Endodermal cell (in vitro differentiated cells): ENCODE measurements at regions not wholly inside any gene's neighbourhood (a gene's known extent, or its start where the extent isn't known, plus 50 kb on each side); places are given as distances from the start of the nearest gene placed in this dataset.
"Not testable (repeated sequence)": the region's sequence is repeated elsewhere in the genome, so short reads cannot be mapped to it uniquely, and the experiment has no call there.

Source experiments
- DNase-seq: peaks from one replicate; pipeline ENCODE4 v3.0.0-alpha.2; 2017
- H3K27ac ChIP-seq: 2 replicates; pipeline ENCODE4 v1.5.1; 2013; ENCODE audit warnings: mild to moderate bottlenecking, low read depth, low read length, moderate library complexity
- H3K27me3 ChIP-seq: 2 replicates; pipeline ENCODE4 v1.6.1; 2013; ENCODE audit warnings: mild to moderate bottlenecking, low read length, moderate library complexity; ENCODE audit not compliant: insufficient read depth, control insufficient read depth, poor library complexity, severe bottlenecking
- H3K36me3 ChIP-seq: 2 replicates; pipeline ENCODE4 v1.7.0; 2013; ENCODE audit warnings: mild to moderate bottlenecking, low read length, moderate library complexity; ENCODE audit not compliant: control insufficient read depth, insufficient read depth
- H3K4me1 ChIP-seq: one replicate; pipeline ENCODE4 v1.7.0; 2013; ENCODE audit warnings: low read length; ENCODE audit not compliant: control insufficient read depth, insufficient read depth
- H3K4me3 ChIP-seq: 2 replicates; pipeline ENCODE4 v1.5.1; 2013; ENCODE audit warnings: mild to moderate bottlenecking, low read length, moderate library complexity
- H3K9ac ChIP-seq: 2 replicates; pipeline ENCODE4 v1.6.1; 2013; ENCODE audit warnings: mild to moderate bottlenecking, low read length, moderate library complexity; ENCODE audit not compliant: poor library complexity, severe bottlenecking; ENCODE audit errors: extremely low read depth
- H3K9me3 ChIP-seq: 2 replicates; pipeline ENCODE4 v1.6.1; 2013; ENCODE audit warnings: mild to moderate bottlenecking, low read length, moderate library complexity; ENCODE audit not compliant: control insufficient read depth
- H3K27ac Mint-ChIP-seq: 2 replicates; pipeline ENCODE4 v1.8.0; 2020; ENCODE audit warnings: mixed read lengths
- H3K27me3 Mint-ChIP-seq: 2 replicates; pipeline ENCODE4 v1.8.0; 2021; ENCODE audit warnings: mild to moderate bottlenecking, mixed read lengths; ENCODE audit not compliant: insufficient read depth
- H3K36me3 Mint-ChIP-seq: 2 replicates; pipeline ENCODE4 v1.8.0; 2020; ENCODE audit warnings: low read depth, mixed read lengths
- H3K4me1 Mint-ChIP-seq: 2 replicates; pipeline ENCODE4 v1.8.0; 2020; ENCODE audit warnings: mixed read lengths
- H3K4me3 Mint-ChIP-seq: 2 replicates; pipeline ENCODE4 v1.8.0; 2020; ENCODE audit warnings: mild to moderate bottlenecking, moderate library complexity, mixed read lengths
- H3K9me3 Mint-ChIP-seq: 2 replicates; pipeline ENCODE4 v1.8.0; 2020; ENCODE audit warnings: mild to moderate bottlenecking, mixed read lengths
- CTCF ChIP-seq: fragments of 200-600 bp; sonication (generic); conservative IDR thresholded peaks from 2 replicates; pipeline ENCODE4 v1.5.0; 2021; ENCODE audit warnings: antibody characterized with exemption, mild to moderate bottlenecking
- WGBS, 2 experiments: methylation state at CpG; one replicate each; pipeline versions ENCODE4 v1.1.5 to v1.1.7; 2013; ENCODE audit warnings: missing lambda C conversion rate in 2 of 2, mixed read lengths in 1 of 2; ENCODE audit not compliant: insufficient coverage in 1 of 2, insufficient read length in 1 of 2; 5-methylcytosine and 5-hydroxymethylcytosine counted together

- no peaks in the 10 kb centered on the region for H3K36me3 Mint-ChIP-seq
- H3K27ac Mint-ChIP-seq, result no peak overlapping the region
- peaks cover 36% of the 10 kb centered on the region for H3K9me3 Mint-ChIP-seq
- H3K27me3 ChIP-seq, result no peaks in the 10 kb centered on the region
- H3K9me3 ChIP-seq, result peaks cover 17% of the 10 kb centered on the region
- WGBS, 2 experiments, result 53 to 61% methylated on average over 6 to 8 of the region's 8 CpGs
- H3K4me3 ChIP-seq, result no peak overlapping the region
- H3K4me3 Mint-ChIP-seq, result no peak overlapping the region
- no peaks in the 10 kb centered on the region for H3K4me1 ChIP-seq
- H3K4me1 Mint-ChIP-seq, result no peaks in the 10 kb centered on the region
- no peak for TF ChIP-seq CTCF
- no peaks in the 10 kb centered on the region for H3K36me3 ChIP-seq
- H3K9ac ChIP-seq, result no peak overlapping the region
- no peak for DNase-seq
- H3K27ac ChIP-seq, result no peak overlapping the region
- no peaks in the 10 kb centered on the region for H3K27me3 Mint-ChIP-seq
Observed at GRCh38 chr17:22123536-22124281, 431.4 kb downstream of the KCNJ18 start.

- no peaks in the 10 kb centered on the region for H3K4me1 Mint-ChIP-seq
- H3K27me3 ChIP-seq, result no peaks in the 10 kb centered on the region
- H3K9me3 ChIP-seq, result peaks cover 42% of the 10 kb centered on the region
- no peak for TF ChIP-seq CTCF
- H3K36me3 Mint-ChIP-seq, result no peaks in the 10 kb centered on the region
- no peaks in the 10 kb centered on the region for H3K4me1 ChIP-seq
- no peaks in the 10 kb centered on the region for H3K36me3 ChIP-seq
- H3K9ac ChIP-seq, result no peak overlapping the region
- peaks cover 57% of the 10 kb centered on the region for H3K9me3 Mint-ChIP-seq
- no peak overlapping the region for H3K4me3 ChIP-seq
- no peak overlapping the region for H3K27ac Mint-ChIP-seq
- DNase-seq, result no peak
- no peaks in the 10 kb centered on the region for H3K27me3 Mint-ChIP-seq
- H3K4me3 Mint-ChIP-seq, result no peak overlapping the region
- WGBS, 2 experiments, result 80% methylated on average over 1 of the region's 1 CpG; no CpG with 5 or more reads in 1 of the 2 experiments
- no peak overlapping the region for H3K27ac ChIP-seq
Observed at GRCh38 chr17:22128171-22128570, 435.8 kb downstream of the KCNJ18 start.

GRCh38 chr17:22128723-22129122 lies 436.4 kb downstream of the KCNJ18 start:
- Histone ChIP-seq H3K27ac (no peak overlapping the region), H3K9ac (no peak overlapping the region), H3K9me3 (peaks cover 40% of the 10 kb centered on the region), H3K36me3 (no peaks in the 10 kb centered on the region), H3K4me3 (no peak overlapping the region), H3K27me3 (no peaks in the 10 kb centered on the region), H3K4me1 (no peaks in the 10 kb centered on the region)
- no peak for TF ChIP-seq CTCF
- H3K4me3 Mint-ChIP-seq, result no peak overlapping the region
- H3K27ac Mint-ChIP-seq, result no peak overlapping the region
- no peaks in the 10 kb centered on the region for H3K27me3 Mint-ChIP-seq
- H3K36me3 Mint-ChIP-seq, result no peaks in the 10 kb centered on the region
- WGBS, 2 experiments, result 94 to 100% methylated on average over 1 of the region's 1 CpG
- no peaks in the 10 kb centered on the region for H3K4me1 Mint-ChIP-seq
- no peak for DNase-seq
- H3K9me3 Mint-ChIP-seq, result peaks cover 62% of the 10 kb centered on the region

GRCh38 chr17:22129920-22130319 lies 437.6 kb downstream of the KCNJ18 start:
- not testable (repeated sequence) for H3K4me1 ChIP-seq, H3K27ac Mint-ChIP-seq, H3K4me3 ChIP-seq, H3K36me3 ChIP-seq, H3K27ac ChIP-seq, DNase-seq, H3K9ac ChIP-seq, H3K27me3 Mint-ChIP-seq, H3K4me3 Mint-ChIP-seq, H3K4me1 Mint-ChIP-seq, H3K27me3 ChIP-seq, H3K36me3 Mint-ChIP-seq
- 71% methylated on average over 5 of the region's 5 CpGs; no CpG with 5 or more reads in 1 of the 2 experiments for WGBS, 2 experiments
- H3K9me3 ChIP-seq, result peaks cover 29% of the 10 kb centered on the region
- H3K9me3 Mint-ChIP-seq, result peaks cover 73% of the 10 kb centered on the region
